Retinal pigment epithelial cell (primary cell): ENCODE measurements at regions not wholly inside any gene's neighbourhood (a gene's known extent, or its start where the extent isn't known, plus 50 kb on each side); places are given as distances from the start of the nearest gene placed in this dataset.

Experiments used
- DNase-seq: peaks from one replicate; pipeline ENCODE4 v3.0.0-alpha.2; 2010; ENCODE audit warnings: low read depth
- H3K4me3 ChIP-seq: 2 replicates; pipeline ENCODE4 v1.5.1; 2011; ENCODE audit warnings: mild to moderate bottlenecking, low read length, control low read depth, moderate library complexity
- CTCF ChIP-seq: conservative IDR thresholded peaks from 2 replicates; pipeline ENCODE4 v1.5.1; 2011; ENCODE audit warnings: low read depth, low read length, control low read depth, inconsistent platforms

DNA sequence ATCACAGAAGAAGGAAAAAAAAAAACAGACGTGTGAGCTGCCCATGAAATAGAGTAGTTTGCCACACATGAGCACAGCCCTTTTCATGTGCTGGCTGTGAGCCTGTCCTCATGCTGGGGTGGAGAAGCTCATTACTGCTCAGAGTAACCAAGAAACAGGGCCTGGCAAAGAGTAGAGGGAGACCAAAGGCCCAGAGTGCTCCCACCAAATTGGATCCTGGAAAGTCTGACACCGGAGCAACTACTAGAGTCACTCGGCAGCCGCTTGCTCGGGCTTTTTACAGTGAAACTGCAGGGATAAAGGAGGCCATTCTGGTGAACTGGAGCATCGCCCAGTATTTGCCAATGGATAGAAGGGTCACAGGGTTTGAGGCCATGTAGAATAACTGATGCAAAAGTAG, 64.4 kb upstream of the BARHL2 start:
- no peak for TF ChIP-seq CTCF
- no peak overlapping the region for H3K4me3 ChIP-seq
- DNase-seq = no peak

DNA sequence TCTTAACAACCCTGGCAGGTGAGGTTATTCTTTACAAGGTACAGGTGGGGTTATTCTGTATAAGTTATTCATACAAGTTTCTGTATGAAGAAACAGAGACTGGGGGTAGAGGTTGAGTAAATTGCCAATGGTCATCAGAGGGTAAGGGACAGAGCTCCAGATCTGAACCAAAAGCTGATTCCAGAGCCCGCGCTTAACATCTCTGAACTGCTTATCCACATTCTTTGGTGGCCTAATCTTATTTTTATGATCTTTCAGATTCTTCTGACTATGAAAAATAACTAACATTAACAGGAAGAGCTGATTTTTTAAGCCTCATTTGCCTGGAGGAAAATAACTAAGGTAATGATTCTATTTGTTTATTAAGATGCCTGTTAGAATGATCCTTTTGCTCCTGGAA, 63.9 kb upstream of the BARHL2 start:
- no peak for TF ChIP-seq CTCF
- no peak for DNase-seq
- no peak overlapping the region for H3K4me3 ChIP-seq

- TF ChIP-seq CTCF = no peak
- H3K4me3 ChIP-seq = no peak overlapping the region
- DNase-seq = no peak
These were observed 62.5 kb upstream of the BARHL2 start for GRCh38 chr1:90779573-90779972.

DNA sequence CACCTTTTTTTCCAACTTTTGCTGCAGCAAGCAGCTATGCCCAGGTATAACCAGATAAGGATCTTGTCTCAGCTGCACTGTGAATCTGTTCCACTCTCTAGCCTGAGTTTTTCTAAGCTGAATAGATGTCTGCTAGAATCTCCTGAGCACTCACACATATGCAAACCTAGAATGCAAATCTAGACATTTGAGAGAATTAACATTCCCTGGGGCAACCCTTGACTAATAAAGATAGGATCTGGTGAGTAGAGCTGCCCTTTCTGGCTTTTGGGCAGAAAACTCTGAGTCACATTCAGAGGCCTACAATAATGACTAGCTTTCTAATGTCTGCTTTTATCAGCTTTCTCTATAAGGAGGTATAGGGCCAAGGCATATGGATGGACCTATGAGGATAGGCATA, 61.4 kb upstream of the BARHL2 start:
- DNase-seq = no peak
- H3K4me3 ChIP-seq = no peak overlapping the region
- no peak for TF ChIP-seq CTCF

GRCh38 chr1:90773812-90774211, 56.7 kb upstream of the BARHL2 start:
- H3K4me3 ChIP-seq = no peak overlapping the region
- TF ChIP-seq CTCF = no peak
- no peak for DNase-seq

GRCh38 chr1:90768826-90769225, 51.7 kb upstream of the BARHL2 start:
- H3K4me3 ChIP-seq = no peak overlapping the region
- no peak for DNase-seq
- TF ChIP-seq CTCF = no peak

DNA sequence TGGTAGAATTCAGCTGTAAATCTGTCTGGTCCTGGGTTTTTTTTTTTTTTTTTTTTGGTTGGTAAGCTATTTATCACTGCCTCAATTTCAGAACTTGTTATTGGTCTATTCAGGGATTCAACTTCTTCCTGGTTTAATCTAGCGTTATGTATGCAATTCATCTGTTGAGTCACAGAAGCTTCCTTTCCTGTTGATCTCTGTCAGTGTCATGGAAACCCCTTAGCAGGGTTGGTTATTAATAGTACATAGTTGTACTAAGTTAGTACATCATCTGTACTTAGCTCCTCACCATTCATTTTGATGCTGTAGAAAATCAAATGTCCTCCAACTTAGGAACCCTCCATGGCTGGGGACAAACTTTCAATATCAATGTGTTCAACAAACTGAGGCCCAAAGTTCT, 51.0 kb upstream of the BARHL2 start:
- TF ChIP-seq CTCF = no peak
- H3K4me3 ChIP-seq = no peak overlapping the region
- no peak for DNase-seq
